Loucy (cell line): ENCODE measurements at regions not wholly inside any gene's neighbourhood (a gene's known extent, or its start where the extent isn't known, plus 50 kb on each side); places are given as distances from the start of the nearest gene placed in this dataset.

Experiments
- CTCF ChIP-seq: fragments of 200-600 bp; sonication (generic); conservative IDR thresholded peaks from 2 replicates; pipeline ENCODE4 v1.5.1; 2014; ENCODE audit warnings: mild to moderate bottlenecking, antibody characterized with exemption, low read length
- EZH2phosphoT487 ChIP-seq: fragments of 200-600 bp; IDR thresholded peaks from 2 replicates; pipeline ENCODE4 v1.6.1; 2018; ENCODE audit warnings: antibody characterized with exemption, mild to moderate bottlenecking, moderate library complexity, borderline replicate concordance

- no peak for TF ChIP-seq CTCF
- no peak for TF ChIP-seq EZH2phosphoT487
Measured at GRCh38 chr18:78699499-78699898, 280.1 kb upstream of the SALL3 start.
